ENCODE measurements at regions not wholly inside any gene's neighbourhood (a gene's known extent, or its start where the extent isn't known, plus 50 kb on each side); places are given as distances from the start of the nearest gene placed in this dataset.

DNA sequence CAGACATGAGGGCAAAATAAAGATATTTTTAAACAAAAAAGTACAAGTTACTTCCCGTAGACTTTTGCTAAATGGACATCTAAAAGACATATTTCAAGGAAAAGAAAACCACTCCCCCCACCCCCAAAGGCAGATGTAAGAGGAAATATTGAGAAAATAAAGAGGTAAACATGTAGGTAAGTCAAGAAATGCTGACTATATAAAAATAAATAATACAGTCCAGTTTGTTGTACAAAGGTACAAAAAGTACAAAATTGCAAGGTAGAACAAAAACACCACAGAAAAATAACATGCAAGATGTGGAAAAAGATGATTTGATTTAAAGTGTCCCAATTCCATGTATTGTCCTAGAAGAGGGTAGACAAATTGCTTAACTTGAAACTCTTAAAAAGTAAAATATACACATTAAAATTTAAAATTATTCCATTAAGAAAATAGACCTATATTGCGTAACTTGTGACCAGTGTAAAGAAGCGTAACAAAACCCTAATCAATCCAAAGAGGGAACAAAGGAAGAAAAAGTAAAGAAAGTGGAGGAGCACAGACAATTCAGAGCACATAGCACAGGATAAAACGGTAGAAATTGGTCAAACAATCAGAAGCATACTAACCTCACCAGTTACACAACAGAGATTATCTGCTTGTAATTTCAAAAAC lies 58.4 kb upstream of the FAM216B start:
- DNase-seq, result no peak

DNA sequence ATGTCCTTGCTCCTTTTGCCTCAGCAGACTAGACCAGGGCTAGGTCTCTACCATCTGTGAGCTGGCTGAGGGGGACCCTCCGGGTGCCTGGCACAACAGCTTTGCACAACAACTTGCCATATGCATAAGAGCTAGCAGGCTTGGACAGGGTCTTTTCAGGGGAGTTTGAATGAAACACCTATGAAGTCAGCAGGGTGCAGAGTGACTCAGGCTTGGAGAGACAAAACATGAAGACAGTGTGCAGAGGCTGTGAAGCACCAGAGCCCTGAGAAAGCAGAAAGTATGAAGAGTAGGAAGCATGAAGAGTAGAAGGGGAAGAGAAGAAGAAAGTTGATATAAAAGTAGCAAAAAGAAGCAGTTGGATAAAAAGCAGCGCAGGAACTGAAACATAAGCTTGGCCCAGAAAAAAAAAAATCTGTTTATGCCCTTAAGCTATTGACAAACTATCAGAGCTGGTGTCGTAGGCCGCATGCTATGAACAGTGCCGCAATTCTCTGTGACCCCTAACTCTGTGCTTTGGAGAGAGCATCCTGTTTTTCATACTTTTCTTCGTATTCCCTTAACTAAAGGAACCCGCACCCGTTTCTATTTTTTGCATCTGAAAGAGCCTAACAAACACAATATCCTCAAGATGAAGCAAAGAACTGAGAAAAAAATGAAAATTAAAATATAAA lies 52.7 kb upstream of the FAM216B start:
- DNase-seq, result no peak

DNA sequence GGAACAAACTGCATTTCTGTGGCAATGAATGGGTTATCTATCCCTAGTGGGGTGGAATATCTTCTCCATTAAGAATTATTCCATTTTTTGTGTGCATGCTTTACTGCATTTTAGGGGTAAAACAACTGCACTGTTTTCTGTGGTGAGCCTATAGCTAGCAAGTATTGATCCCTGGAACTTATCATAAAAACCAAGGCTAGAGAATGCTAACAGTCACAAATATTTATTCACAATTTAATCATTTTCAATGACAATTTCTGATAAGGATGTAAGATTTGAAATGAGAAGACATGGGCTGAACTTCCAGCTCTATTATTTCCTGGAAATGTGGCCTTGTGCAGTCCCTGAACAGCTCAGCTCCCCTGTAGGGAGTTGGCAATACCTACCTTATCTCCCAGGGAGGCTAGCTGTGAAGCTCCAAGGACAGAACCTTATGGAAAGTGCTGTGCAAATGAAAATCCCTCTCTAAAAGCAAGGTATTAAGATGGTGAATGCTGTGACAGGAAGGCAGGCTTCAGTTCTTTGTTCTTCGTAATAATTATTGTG lies 51.5 kb upstream of the FAM216B start:
- DNase-seq, result no peak
